Effector memory CD4-positive, alpha-beta T cell (primary cell): ENCODE measurements at regions not wholly inside any gene's neighbourhood (a gene's known extent, or its start where the extent isn't known, plus 50 kb on each side); places are given as distances from the start of the nearest gene placed in this dataset.

Experiments
- DNase-seq, 3 donors: peaks; one replicate each; pipeline ENCODE4 v3.0.0-alpha.2; 2020
- H3K27ac ChIP-seq: 2 replicates; pipeline ENCODE4 v1.7.0; 2013; ENCODE audit warnings: mild to moderate bottlenecking, low read length, moderate library complexity; ENCODE audit not compliant: insufficient read depth, poor library complexity, severe bottlenecking
- H3K27me3 ChIP-seq: replicated peaks from 2 replicates; pipeline ENCODE4 v1.7.0; 2013; ENCODE audit warnings: mild to moderate bottlenecking, low read length; ENCODE audit not compliant: insufficient read depth, control insufficient read depth, poor library complexity, severe bottlenecking
- H3K36me3 ChIP-seq: 2 replicates; pipeline ENCODE4 v1.7.0; 2013; ENCODE audit warnings: mild to moderate bottlenecking, low read length, moderate library complexity; ENCODE audit not compliant: control insufficient read depth, insufficient read depth
- H3K4me1 ChIP-seq: 2 replicates; pipeline ENCODE4 v1.7.0; 2013; ENCODE audit warnings: low read length, mild to moderate bottlenecking; ENCODE audit not compliant: control insufficient read depth, insufficient read depth, poor library complexity, severe bottlenecking
- H3K4me3 ChIP-seq: 2 replicates; pipeline ENCODE4 v1.7.0; 2013; ENCODE audit warnings: low read length, low read depth, mild to moderate bottlenecking; ENCODE audit not compliant: insufficient read depth, poor library complexity, severe bottlenecking
- H3K9me3 ChIP-seq: 2 replicates; pipeline ENCODE4 v1.7.0; 2013; ENCODE audit warnings: mild to moderate bottlenecking, low read length, moderate library complexity; ENCODE audit not compliant: control insufficient read depth

GRCh38 chr9:117809751-117810150, 105.5 kb downstream of the TLR4 start:
- Histone ChIP-seq H3K9me3 (no peaks in the 10 kb centered on the region), H3K36me3 (no peaks in the 10 kb centered on the region), H3K4me3 (no peak overlapping the region), H3K27ac (no peak overlapping the region), H3K27me3 (no peaks in the 10 kb centered on the region), H3K4me1 (no peaks in the 10 kb centered on the region)
- no peak for DNase-seq

GRCh38 chr9:117815315-117815714, 111.1 kb downstream of the TLR4 start:
- DNase-seq = peak in 1 of 3 donors; percentile 1

GRCh38 chr9:117815948-117816347, 111.7 kb downstream of the TLR4 start:
- Histone ChIP-seq H3K9me3 (no peaks in the 10 kb centered on the region), H3K4me1 (no peaks in the 10 kb centered on the region), H3K27ac (no peak overlapping the region), H3K4me3 (no peak overlapping the region), H3K27me3 (no peaks in the 10 kb centered on the region), H3K36me3 (no peaks in the 10 kb centered on the region)
- no peak for DNase-seq

More at GRCh38 chr9:117815315-117815714, 111.1 kb downstream of the TLR4 start:
- Histone ChIP-seq H3K27me3 (no peaks in the 10 kb centered on the region), H3K27ac (no peak overlapping the region), H3K9me3 (no peaks in the 10 kb centered on the region), H3K4me3 (no peak overlapping the region), H3K4me1 (no peaks in the 10 kb centered on the region), H3K36me3 (no peaks in the 10 kb centered on the region)

DNA sequence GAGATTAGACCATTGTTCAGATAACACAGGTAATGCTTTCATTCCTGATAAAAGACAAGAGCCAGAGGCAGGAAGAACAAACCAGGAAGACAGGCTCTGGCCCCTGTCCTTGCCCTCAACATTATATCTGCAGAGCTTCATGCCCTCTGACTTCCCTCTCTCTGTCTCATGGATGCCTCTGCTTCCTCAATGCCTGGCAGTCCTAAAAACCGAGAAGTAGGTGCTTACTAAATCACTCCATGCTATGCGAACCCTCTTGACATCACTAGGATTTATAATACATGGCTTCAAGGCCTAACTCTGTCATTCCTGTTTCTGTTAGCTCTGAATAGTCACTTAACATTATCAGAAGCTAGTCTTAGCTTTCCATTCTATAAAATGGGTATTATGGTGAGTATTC, 117.8 kb downstream of the TLR4 start:
- Histone ChIP-seq H3K4me1 (peaks cover 5% of the 10 kb centered on the region), H3K27me3 (no peaks in the 10 kb centered on the region), H3K9me3 (no peaks in the 10 kb centered on the region), H3K4me3 (no peak overlapping the region), H3K27ac (no peak overlapping the region), H3K36me3 (no peaks in the 10 kb centered on the region)
- no peak for DNase-seq

- Histone ChIP-seq H3K27me3 (no peaks in the 10 kb centered on the region), H3K27ac (no peak overlapping the region), H3K4me3 (no peak overlapping the region), H3K4me1 (peaks cover 5% of the 10 kb centered on the region), H3K9me3 (no peaks in the 10 kb centered on the region), H3K36me3 (no peaks in the 10 kb centered on the region)
- no peak for DNase-seq
These were observed 119.4 kb downstream of the TLR4 start for GRCh38 chr9:117823576-117823975.

GRCh38 chr9:117825609-117826347, 121.6 kb downstream of the TLR4 start:
- Histone ChIP-seq H3K27ac (no peak overlapping the region), H3K36me3 (no peaks in the 10 kb centered on the region), H3K27me3 (no peaks in the 10 kb centered on the region), H3K9me3 (no peaks in the 10 kb centered on the region), H3K4me3 (peak overlapping the region; percentile 15), H3K4me1 (peaks cover 5% of the 10 kb centered on the region)
- peak; percentile 8 to 34 (median 29) for DNase-seq

GRCh38 chr9:117826837-117827236, 122.6 kb downstream of the TLR4 start:
- Histone ChIP-seq H3K27ac (no peak overlapping the region), H3K27me3 (no peaks in the 10 kb centered on the region), H3K4me1 (peaks cover 5% of the 10 kb centered on the region), H3K9me3 (no peaks in the 10 kb centered on the region), H3K4me3 (no peak overlapping the region), H3K36me3 (no peaks in the 10 kb centered on the region)
- DNase-seq = no peak

- no peak for DNase-seq
- Histone ChIP-seq H3K36me3 (no peaks in the 10 kb centered on the region), H3K27me3 (no peaks in the 10 kb centered on the region), H3K9me3 (no peaks in the 10 kb centered on the region), H3K4me3 (no peak overlapping the region), H3K27ac (no peak overlapping the region), H3K4me1 (peaks cover 5% of the 10 kb centered on the region)
These were observed 123.3 kb downstream of the TLR4 start for GRCh38 chr9:117827456-117827855.

GRCh38 chr9:117828466-117828865, 124.3 kb downstream of the TLR4 start:
- H3K27ac ChIP-seq = no peak overlapping the region
- H3K9me3 ChIP-seq = no peaks in the 10 kb centered on the region
- H3K4me3 ChIP-seq = no peak overlapping the region
- no peaks in the 10 kb centered on the region for H3K36me3 ChIP-seq
- no peak for DNase-seq
- no peaks in the 10 kb centered on the region for H3K27me3 ChIP-seq
- peaks cover 5% of the 10 kb centered on the region for H3K4me1 ChIP-seq

DNA sequence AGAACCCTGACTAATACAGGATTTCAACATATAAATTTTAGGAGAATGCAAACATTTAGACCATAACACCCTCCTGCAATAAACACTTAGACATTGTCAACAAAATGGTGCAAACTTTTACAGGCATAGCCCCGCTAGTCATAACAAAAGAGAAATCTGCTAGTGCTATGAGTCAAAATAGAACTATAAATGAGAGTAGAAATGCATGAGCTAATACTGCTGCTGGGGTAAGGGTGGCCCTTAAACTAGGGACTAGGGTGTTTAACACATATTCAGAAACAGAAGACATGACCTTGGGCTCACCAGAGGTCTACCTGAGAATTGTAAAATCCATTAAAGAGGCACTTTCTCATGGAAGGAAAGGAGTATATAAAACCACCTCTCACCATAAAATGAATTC, 131.6 kb downstream of the TLR4 start:
- Histone ChIP-seq H3K4me3 (no peak overlapping the region), H3K27me3 (no peaks in the 10 kb centered on the region), H3K27ac (no peak overlapping the region), H3K9me3 (no peaks in the 10 kb centered on the region), H3K36me3 (no peaks in the 10 kb centered on the region), H3K4me1 (no peaks in the 10 kb centered on the region)
- no peak for DNase-seq
